COR-L47 (cell line): ENCODE measurements at regions not wholly inside any gene's neighbourhood (a gene's known extent, or its start where the extent isn't known, plus 50 kb on each side); places are given as distances from the start of the nearest gene placed in this dataset.

Experiments used
- DNase-seq: peaks from one replicate; lab custom pipeline; 2025; lab: John Stamatoyannopoulos, UW

DNA sequence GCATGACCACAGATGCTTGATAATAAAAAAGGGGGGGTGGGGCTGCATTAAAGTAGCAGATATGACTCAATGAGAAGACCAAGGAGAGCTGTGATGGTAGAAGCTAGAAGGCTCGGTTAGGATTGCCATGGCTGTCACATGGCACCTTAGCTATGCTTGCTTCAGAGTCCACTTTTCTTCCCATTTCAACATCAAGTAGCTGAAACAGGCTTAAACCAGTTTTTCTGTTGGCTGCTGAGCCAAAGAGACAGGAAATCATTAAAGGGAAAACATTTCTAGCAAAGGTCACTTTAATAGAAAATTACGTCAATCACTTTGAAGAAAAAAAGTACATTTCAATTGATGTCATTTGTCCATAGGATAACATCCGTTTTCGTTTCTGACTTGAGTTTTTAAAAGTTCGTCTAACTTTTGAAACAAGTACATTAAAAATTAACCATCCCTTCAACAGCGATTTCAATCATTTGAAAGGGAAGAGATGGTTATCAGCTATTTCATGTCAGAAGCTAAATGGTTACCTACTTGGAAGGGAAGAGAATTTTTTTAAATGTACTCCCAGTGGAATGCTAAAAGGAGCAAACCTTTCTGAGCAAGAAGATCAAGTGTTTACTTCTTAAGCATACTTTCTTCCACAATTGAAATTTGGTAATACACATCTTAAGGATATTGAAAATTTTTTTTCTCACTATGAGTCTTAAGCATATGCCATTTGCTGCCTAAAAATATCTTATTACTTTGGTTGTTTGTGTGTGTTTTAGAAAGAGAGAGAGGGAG is 488.1 kb upstream of the PRMT6 start:
- no peak for DNase-seq

DNA sequence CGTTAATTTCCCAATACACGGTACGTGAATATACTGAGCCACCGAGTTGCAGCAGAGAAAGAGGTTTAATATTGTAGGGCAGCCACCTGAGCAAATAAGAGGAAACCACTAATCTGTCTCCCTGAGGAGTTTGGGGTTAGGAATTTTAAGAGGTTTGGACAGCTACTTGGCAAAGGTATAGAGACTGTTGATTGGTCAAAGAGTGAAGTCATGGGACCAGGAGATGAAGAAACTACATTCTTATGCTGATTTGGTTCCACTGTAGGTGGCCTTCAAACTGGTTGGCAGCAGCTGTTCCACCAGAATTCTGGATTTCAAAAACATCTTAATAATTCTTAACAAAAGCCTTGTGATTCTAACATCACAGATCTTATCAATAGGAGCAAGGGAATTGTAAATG is 485.4 kb upstream of the PRMT6 start:
- DNase-seq = no peak

DNA sequence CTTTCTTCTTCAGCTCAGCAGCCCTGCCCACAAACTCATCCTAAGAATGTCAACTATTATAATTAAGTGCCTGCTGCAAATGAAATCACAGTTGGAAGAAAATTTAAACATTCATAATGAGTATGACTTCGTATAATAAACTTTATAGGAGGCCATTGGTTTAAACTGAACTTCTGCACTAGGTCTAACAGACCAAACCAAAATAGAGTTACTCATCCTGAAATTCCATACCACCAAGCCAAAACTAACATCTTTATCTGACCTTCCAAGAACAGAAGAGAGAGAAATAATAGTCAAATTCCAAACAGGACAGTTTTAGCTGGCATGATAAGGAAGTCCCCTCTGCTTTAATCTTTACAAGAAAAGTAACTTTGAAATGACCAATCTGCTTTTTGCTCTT is 472.4 kb upstream of the PRMT6 start:
- DNase-seq = no peak

DNA sequence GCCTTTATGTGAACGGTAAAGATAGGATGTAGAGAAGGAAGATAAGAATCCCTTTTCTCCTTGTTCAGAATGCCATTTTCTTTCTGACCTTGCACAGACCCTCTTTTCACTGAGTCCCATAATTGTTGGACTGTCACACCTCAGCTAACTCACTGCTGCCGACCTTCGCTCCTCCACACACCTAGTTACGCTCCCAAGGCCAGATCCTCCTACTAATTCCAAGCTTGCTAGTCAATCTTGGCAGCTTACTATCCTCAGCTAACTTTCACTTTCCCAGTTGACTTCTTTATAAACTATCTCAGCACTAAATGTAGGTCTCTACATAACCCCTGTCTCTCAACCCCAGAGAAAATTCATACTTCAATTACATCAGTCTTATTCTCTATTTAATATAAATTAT is 471.8 kb upstream of the PRMT6 start:
- DNase-seq = no peak

DNA sequence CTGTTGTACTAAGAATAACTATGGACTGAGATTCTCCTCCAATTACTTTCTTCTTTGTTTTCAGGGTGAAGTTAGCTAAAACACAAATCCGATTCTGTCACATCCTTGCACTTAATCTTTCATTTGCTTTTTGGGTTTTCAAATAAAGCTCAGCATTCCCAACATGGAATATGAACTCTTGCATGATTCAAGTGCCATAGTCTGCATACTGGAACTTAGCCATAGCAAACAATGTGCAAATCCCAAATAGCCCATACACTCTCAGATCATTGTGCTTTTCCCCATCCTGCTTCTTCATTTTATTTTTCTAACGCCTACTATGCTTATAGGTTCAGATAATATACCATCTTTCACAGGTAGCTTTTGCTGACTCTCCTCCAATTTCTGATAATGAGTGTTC is 455.8 kb upstream of the PRMT6 start:
- DNase-seq = no peak

DNA sequence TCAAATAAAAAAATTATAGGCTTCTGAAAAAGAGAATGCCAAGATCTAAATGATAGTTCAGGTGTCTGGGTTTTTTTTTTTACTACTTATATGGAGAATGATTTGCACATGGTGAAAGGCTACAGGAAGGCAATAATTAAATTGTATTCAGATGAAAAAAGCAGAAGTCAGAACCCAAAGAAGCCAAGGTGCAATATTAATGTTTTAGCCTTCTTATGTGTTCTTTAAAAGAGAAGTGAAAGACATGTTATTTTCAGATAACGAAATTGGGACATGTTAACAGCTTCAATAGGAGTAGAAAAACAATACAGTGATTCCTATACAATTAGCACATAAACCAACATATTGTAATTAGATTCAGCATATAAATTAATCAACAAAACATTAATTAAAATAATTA is 452.9 kb upstream of the PRMT6 start:
- no peak for DNase-seq

DNA sequence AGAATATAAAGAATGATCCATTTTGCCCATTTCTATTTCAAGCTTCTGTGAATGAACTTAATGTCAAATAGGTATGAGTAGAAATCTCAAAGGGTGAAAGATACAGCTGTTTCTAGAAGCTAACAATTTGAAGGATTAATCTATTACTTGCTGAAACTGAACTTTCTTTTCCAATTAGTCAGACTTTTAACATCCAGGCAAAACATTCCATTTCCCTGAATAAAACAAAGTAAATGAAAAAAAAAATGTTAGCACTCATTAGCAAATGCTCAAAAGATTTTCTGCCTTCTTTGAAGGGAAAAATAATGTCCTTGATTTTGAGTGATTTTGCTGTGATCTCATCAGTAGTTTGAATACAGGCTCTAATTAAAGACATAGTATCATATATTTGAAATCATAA is 447.6 kb upstream of the PRMT6 start:
- DNase-seq = no peak

DNA sequence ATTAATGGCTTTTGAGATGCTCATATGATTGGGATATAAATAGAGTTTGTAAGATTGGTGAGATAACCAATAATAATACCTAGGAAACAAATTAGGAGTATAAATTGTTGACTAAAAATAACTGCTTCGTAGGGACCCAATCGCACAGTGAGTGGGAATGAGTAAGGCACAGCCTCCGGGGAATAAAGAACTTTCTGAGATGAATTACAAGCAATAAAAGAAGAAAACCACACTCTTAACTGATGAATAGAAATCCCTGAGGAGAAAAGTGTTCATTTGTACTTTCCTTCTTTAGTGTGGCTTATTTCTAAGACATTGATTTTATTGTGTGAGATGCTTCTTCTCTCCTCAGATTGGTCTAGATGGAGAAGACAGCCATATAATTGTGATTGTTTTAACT is 443.4 kb upstream of the PRMT6 start:
- DNase-seq = no peak

DNA sequence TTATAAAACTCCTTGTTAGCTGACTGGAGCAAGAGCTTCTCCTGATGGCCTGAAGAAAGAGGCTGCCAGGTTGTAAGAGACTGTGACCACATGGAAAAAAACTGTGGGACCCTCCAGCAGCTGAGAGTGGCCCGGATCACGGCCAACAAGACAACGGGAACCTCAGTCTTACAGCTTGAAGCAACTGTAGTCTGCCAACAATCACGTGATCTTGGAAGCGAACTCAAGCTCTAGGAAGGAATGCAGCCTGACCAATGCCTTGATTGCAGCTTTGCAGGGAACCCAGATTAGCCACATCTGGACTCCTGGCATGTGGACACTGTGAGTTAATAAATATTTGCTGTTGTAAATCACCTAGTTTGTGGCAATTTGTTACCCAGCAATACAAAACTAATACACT is 442.6 kb upstream of the PRMT6 start:
- DNase-seq = no peak

DNA sequence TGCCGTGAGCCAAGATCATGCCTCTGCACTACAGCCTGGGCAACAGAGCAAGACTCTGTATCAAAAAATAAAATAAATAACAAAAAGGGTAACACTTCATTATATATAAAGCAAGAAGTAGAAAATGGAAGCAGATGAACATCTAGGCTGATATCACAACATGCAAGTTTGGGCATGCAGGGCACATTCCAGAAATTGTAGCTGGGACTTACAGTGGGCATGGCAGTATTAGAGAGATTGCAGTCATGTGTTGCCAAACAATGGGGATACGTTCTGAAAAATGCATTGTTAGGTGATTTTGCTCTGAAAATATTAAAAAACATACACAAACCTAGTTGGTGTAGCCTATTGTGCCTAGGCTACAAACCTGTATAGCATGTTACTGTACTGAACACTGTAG is 441.0 kb upstream of the PRMT6 start:
- DNase-seq = no peak

DNA sequence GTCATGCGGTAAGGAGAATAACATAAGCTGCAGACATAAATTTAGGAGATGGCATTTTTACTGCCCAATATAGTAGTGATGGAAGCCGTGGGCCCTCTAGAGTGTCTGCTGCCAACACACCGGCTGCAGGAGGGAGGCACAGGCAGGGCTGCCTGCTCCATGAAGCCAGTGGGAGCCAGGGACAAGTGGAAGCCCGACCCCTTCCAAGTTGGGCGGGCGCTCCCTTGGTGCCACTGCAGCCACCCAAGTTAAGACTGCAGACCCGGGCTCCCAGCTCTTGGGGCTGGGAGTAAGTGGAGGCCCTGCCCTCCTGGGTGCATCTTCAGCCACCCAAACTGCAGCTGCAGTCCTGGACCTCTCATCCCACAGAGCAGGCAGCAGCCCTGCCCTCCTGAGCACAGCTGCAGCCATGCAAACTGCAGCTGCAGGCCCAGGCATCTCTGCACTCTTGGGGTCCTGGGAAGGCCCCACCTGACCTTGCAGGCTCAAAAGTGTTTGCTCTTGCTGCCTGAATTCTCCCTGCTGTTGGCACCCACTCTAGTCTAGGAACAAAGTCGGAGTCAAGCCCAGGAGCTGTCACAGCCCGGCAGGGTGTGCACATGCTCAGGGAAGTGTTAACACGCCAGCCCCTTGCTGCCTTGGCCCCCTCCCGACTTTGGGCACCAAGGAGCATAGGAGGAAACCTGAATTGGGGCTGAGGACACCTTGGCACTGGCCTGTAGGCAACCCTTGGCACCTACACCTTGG is 437.2 kb upstream of the PRMT6 start:
- no peak for DNase-seq

DNA sequence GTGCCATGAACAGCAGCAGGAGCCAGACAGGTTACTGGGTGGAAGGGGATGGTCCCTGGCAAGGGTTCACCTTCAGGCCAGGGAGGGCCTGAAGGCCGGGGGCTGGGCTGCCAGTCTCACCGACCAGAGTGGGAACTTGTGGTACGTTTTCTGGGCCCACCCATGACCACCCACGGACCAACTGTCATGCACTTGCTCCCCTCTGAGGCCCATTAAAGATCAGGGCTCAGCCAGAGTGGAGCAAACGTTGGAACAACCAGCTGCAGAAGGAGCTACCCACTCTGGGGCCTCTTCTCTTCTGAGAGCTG is 436.7 kb upstream of the PRMT6 start:
- no peak for DNase-seq

DNA sequence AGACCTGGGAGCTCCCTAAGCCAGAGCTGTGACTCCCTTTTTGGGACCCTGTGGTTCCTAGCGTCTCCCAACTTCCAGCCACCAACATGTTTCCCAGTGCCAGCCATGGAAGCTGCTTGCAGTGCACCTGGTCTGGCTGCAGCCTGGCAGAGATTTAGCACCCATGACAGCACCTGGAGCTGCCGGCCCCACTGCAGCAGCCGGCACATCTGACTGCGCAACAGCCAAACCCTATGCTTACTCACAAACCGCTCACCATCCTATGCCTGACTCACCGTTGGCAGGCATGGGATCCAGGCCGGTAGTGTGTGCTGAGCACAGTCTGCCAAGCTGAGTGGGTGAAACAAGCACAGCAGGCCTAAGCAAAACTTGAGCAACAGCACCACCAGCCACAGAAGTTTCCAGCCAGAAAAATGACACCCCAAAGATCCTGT is 435.9 kb upstream of the PRMT6 start:
- DNase-seq = no peak

DNA sequence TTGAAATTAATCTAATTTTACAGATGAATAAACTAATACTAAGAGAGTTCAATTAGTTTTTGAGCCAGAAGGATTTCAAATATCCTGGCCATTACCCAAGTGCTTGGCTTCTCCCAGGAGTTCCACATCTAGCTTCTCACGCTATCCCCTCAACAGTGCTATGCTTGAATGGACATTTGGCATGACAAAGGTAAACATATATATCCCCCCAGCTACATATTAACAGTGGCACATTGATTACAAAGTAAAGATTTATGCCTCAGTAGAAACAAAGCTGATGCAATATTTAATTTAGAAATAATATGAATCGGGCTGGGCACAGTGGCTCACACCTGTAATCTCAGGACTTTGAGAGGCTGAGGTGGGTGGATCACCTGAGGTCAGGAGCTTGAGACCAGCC is 434.6 kb upstream of the PRMT6 start:
- DNase-seq = no peak

DNA sequence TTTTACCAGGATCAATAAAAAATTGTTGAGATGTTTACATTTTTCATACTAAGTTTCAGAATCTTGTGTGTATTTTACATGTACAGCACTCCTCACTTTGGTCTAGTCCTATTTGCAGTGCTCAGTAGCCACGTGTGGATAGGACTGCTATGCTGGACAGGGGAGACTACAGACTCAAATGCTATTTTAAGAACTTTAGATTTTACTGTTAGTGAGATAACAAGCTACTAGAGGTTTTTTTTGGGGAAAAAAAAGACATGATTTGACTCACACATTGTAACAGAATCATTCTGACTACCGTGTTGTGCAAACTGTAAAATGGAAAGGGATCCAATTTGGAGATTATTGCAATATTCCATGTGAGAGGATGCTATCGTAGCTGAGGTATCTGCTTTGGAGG is 418.9 kb upstream of the PRMT6 start:
- DNase-seq = no peak

DNA sequence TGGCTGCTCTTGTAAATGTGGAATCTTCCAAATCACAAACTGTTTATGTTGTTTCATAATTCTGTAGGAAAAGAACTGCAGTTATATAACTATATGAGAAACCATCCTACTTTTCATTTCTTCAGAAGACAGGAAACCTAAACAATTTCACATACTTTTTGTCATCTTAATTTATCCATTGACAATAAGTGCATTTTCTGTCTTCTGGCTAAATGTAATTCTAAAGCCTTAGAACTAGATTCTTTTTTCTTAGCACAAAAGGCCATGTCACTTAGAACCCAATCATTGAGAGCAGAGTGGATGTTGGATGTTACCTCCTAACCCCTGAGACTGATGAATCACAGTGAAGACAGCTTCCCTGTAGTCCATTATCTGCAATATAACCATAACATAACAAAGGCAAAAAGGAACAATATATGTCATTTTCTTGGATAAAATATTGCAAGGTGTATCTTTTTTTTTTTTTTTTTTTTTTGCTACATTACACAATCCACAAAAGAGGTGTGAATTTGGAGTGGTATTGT is 410.2 kb upstream of the PRMT6 start:
- DNase-seq = no peak

DNA sequence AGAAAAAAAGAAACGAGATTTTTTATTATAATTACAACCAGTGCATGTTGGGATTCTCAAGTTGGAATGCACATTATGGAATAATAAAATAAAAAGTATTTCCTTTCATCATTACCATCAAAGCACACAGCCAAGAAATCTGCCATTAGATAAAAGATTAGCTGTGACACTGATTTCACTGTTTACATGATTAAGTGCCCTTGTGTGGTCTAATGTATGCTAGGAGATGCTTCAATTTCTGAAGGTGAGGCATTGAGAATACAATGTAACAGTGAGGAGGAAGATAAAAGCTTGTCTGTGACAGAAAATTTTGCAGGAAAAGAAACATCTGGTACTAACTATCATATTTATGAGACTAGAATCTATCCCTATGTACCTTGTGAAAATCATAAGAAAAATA is 409.7 kb upstream of the PRMT6 start:
- no peak for DNase-seq

DNA sequence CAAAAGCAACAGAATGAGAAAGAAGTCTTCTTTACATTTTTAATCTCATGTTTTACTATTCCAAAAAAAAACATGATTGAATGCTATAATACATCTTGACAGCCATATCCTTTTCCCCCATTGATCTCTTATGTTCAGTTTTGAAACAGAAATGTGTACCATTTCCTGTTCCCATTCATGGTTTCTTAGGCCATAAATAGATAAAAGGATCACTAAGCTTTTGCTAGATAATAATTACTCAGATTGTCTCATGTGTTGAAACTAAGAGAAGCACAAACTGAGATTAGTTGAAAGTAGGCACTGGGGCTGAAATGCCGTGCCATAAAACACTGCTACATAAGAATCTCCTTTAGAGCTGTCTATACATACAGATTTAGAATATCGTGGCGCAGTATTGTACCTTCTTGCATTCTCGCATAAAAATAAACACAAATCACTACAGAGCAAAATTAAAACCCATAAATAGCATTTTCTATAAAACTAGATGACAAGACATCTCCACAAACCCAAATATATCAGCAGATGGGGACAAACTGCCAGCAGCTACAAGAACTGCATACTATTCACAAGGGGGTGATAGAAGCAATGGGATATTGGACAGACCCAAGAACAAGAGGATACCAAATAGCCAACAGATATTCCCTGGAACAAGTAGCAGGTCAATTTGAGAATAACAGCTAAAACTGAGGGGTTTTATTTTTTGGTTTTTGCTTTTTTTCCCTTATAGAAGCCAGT is 405.3 kb upstream of the PRMT6 start:
- DNase-seq = no peak

DNA sequence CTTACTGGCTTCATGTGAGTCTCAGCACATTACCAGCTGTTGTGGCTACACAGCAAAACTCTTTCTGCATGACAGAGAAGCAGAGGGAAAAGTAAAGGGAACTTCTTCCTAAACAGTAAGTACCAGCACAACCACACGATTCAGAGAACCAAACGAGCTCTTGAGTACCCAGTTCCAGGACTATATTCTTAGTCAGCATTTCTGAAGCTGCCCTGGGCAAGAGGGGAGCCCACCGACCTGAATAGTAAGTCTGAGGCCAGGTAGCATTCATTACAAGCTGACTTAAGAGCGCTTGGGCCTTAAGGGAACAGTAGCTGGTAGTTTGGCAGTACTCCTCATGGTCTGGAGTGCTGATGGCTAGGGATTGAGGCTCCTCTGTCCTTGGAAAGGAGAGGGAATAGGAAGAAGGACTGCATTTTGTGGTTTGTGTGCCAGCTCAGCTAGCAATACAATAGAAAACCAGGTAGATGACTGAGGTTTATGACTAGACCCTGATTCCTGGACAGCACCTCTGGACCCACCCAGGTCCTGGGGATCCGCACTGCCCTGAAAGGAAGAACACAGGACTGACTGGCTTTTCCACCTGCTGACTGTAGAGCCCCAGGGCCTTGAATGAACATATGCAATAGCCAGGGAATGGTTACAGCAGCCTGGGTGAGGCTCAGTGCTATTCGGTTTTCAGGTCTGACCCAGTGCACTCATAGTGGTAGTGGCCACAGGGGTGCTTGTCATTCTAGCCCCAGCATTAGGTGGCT is 396.8 kb upstream of the PRMT6 start:
- no peak for DNase-seq

DNA sequence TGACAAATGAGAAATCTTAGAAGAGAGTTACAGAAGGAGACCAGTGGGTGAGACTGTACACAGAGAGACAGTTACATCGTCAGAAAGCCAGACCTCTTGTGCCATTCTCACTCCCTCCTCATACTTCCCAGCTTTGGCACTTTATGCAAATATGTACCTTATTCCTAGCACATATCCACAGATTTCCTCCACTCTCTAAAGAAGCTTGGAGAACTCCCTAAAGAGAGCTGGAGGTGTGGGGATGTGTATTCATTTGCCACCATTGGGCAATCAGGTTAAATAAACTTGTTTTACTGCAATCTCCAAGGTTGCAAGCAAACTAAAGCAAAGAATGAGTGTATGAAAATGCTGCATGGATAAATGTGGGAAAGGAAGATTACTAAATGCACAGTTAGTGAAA is 380.9 kb upstream of the PRMT6 start:
- DNase-seq = no peak

DNA sequence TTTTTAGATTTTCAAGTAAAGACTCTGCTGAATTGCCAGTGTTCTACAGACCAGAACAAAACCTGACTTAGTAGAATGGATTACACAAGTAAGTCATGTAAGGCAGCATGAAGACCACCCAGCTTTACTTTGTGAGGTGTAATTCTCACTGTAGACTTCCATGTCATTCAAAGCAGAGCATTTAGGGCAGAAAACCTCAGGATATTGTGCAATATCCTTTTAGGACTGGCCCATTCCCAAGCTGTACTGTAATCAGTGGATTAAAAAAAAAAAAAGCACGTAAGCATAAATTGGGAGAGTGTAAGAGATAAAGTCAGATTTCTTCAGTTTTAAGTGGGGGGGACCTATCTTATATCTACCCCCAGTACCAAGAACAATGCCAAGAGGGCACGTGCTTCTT is 380.5 kb upstream of the PRMT6 start:
- DNase-seq = no peak

DNA sequence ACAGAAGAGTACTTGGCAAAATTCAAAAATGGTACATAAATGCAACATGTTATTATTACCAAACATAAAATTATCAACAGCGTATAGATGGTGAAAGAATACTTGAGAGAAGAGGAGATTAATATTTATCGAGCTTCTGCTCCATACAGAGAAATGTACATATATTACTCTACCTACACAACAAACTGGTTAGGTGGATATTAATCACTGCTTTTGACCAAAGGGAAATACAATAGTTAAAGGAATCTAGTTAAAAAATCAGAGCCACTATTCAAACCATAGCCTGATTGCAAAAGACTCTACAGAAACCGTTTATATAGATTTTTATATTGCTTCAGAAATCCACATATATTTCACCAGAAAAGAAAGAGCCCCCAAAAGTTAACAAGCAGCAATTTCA is 379.3 kb upstream of the PRMT6 start:
- DNase-seq = no peak
